ENCODE measurements at regions not wholly inside any gene's neighbourhood (a gene's known extent, or its start where the extent isn't known, plus 50 kb on each side); places are given as distances from the start of the nearest gene placed in this dataset.
"Not testable (repeated sequence)": the region's sequence is repeated elsewhere in the genome, so short reads cannot be mapped to it uniquely, and the experiment has no call there.

DNA sequence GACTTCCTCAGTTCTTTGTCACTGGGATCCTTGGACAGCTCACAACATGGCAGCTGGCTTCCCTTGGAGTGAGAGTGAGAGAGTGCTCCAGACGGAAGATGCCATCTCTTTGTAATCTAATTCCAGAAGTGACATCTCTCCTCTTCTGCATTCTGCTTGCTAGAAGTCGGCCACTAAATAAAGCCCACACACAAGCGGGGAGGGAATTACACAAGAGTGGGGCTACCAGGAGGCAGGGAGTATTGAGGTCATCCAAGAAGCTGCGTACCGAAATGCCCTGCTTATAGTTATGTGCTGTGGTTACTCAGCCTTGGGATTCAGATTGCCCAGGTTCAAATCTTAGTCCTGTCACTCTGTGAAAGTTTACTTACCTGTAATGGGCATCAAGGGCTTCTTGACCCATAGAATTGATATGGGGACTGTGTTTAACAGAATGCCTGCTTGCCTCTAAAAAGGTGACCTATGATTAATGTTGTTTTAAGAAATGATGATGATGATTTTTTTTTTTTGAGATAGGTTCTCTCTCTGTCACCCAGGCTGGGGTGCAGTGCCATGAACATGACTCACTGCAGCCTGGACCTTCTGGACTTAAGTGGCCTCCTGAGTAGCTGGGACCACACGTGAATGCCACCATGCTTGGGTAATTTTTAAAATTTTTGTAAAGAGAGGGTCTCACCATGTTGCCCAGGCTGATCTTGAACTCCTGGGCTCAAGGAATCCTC, 120.9 kb upstream of the HS3ST2 start:
- no peaks in the 10 kb centered on the region for H3K4me1 ChIP-seq (ENCODE audit: control extremely low read depth in 1 of 4, control insufficient read depth in 4 of 4, insufficient read depth in 4 of 4, low read length in 3 of 4)
- POLR2A ChIA-PET = interaction anchor here (0.6 kb wide), 1 partner anchor 1906 kb away, joined by 3 read pairs; no protein-coding TSS in a partner anchor
- peaks cover 0 to 9% (median 5%) of the 10 kb centered on the region in 5 experiments for H3K27me3 ChIP-seq (replicated peaks in 2 of 5; ENCODE audit: control insufficient read depth in 4 of 5, insufficient read depth in 5 of 5, low read length in 4 of 5)
- WGBS (ENCODE audit: insufficient coverage) = 95% methylated on average over 6 of the region's 6 CpGs
- H3K27ac ChIP-seq (ENCODE audit: insufficient read depth in 1 of 2, low read depth in 1 of 2, low read length in 2 of 2, poor library complexity in 1 of 2, severe bottlenecking in 2 of 2) = no peak overlapping the region
- H3K4me3 ChIP-seq (ENCODE audit: control insufficient read depth in 1 of 7, extremely low read depth in 1 of 7, insufficient read depth in 4 of 7, low read depth in 2 of 7, low read length in 6 of 7) = no peak overlapping the region
- no peak for DNase-seq
- H3K9me3 ChIP-seq (ENCODE audit: control extremely low read depth in 1 of 5, control insufficient read depth in 4 of 5, insufficient read depth in 2 of 5, low read depth in 1 of 5, low read length in 4 of 5) = no peaks in the 10 kb centered on the region
- CTCF ChIA-PET = interaction anchor here (1.9 kb wide), 1 partner anchor 9 kb away, joined by 4 read pairs; no protein-coding TSS in a partner anchor
- H3K36me3 ChIP-seq (ENCODE audit: control insufficient read depth in 4 of 4, insufficient read depth in 4 of 4, low read length in 3 of 4) = no peaks in the 10 kb centered on the region

DNA sequence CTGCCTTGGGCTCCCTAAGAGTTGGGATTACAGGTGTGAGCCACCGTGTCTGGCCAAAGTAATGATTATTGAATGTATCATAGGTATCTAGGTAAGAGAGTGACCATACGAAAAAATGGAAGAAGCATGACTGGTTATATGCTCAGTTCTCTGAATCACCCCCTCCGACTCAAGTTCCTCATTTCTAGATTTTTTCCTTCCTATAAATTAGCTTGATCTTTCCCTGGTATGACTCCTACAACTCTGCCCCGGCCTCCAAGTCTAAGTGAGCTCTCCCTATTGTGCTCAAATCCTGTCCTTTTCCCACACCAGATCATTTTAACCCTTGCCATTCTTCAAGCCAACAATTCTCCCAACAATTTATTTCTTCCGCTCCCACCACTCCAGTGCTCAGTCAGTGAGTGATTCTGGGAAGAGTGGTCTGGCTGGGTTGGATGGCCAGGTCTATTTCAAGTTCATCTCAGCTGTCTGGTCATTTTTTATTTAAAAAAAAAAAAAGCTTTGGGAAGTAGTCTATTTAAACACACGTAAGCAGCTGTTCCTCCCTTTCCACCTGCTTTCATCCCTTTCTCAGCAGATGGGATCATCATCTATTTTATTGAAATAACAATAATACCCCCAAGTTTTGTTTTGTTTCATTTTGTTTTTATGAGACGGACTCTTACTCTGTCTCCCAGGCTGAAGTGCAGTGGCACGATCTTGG, 120.2 kb upstream of the HS3ST2 start:
- DNase-seq = peak in 2 of 3 donors; percentile 41 to 44
- peaks cover 0 to 9% (median 5%) of the 10 kb centered on the region in 5 experiments for H3K27me3 ChIP-seq (replicated peaks in 2 of 5; ENCODE audit: control insufficient read depth in 4 of 5, insufficient read depth in 5 of 5, low read length in 4 of 5)
- no peak overlapping the region for H3K27ac ChIP-seq (ENCODE audit: insufficient read depth in 1 of 2, low read depth in 1 of 2, low read length in 2 of 2, poor library complexity in 1 of 2, severe bottlenecking in 2 of 2)
- no peak overlapping the region for H3K4me3 ChIP-seq (ENCODE audit: control insufficient read depth in 1 of 7, extremely low read depth in 1 of 7, insufficient read depth in 4 of 7, low read depth in 2 of 7, low read length in 6 of 7)
- H3K4me1 ChIP-seq (ENCODE audit: control extremely low read depth in 1 of 4, control insufficient read depth in 4 of 4, insufficient read depth in 4 of 4, low read length in 3 of 4) = no peaks in the 10 kb centered on the region
- CTCF ChIA-PET = interaction anchor here (1.9 kb wide), 1 partner anchor 10 kb away, joined by 4 read pairs; no protein-coding TSS in a partner anchor
- H3K9me3 ChIP-seq (ENCODE audit: control extremely low read depth in 1 of 5, control insufficient read depth in 4 of 5, insufficient read depth in 2 of 5, low read depth in 1 of 5, low read length in 4 of 5) = no peaks in the 10 kb centered on the region
- POLR2A ChIA-PET = interaction anchor here (0.6 kb wide), 1 partner anchor 1905 kb away, joined by 3 read pairs; no protein-coding TSS in a partner anchor
- H3K36me3 ChIP-seq (ENCODE audit: control insufficient read depth in 4 of 4, insufficient read depth in 4 of 4, low read length in 3 of 4) = no peaks in the 10 kb centered on the region
- WGBS (ENCODE audit: insufficient coverage) = 53% methylated on average over 6 of the region's 8 CpGs

GRCh38 chr16:22694887-22695382, 119.0 kb upstream of the HS3ST2 start:
- no peak for DNase-seq
- WGBS (ENCODE audit: insufficient coverage) = 92% methylated on average over 6 of the region's 6 CpGs
- CTCF ChIA-PET = no interaction called here
- H3K36me3 ChIP-seq (ENCODE audit: control insufficient read depth in 4 of 4, insufficient read depth in 4 of 4, low read length in 3 of 4) = no peaks in the 10 kb centered on the region
- H3K27ac ChIP-seq (ENCODE audit: insufficient read depth in 1 of 2, low read depth in 1 of 2, low read length in 2 of 2, poor library complexity in 1 of 2, severe bottlenecking in 2 of 2) = no peak overlapping the region
- H3K9me3 ChIP-seq (ENCODE audit: control extremely low read depth in 1 of 5, control insufficient read depth in 4 of 5, insufficient read depth in 2 of 5, low read depth in 1 of 5, low read length in 4 of 5) = no peaks in the 10 kb centered on the region
- peaks cover 0 to 9% (median 5%) of the 10 kb centered on the region in 5 experiments for H3K27me3 ChIP-seq (replicated peaks in 2 of 5; ENCODE audit: control insufficient read depth in 4 of 5, insufficient read depth in 5 of 5, low read length in 4 of 5)
- no peaks in the 10 kb centered on the region for H3K4me1 ChIP-seq (ENCODE audit: control extremely low read depth in 1 of 4, control insufficient read depth in 4 of 4, insufficient read depth in 4 of 4, low read length in 3 of 4)
- POLR2A ChIA-PET = no interaction called here
- H3K4me3 ChIP-seq (ENCODE audit: control insufficient read depth in 1 of 7, extremely low read depth in 1 of 7, insufficient read depth in 4 of 7, low read depth in 2 of 7, low read length in 6 of 7) = no peak overlapping the region

DNA sequence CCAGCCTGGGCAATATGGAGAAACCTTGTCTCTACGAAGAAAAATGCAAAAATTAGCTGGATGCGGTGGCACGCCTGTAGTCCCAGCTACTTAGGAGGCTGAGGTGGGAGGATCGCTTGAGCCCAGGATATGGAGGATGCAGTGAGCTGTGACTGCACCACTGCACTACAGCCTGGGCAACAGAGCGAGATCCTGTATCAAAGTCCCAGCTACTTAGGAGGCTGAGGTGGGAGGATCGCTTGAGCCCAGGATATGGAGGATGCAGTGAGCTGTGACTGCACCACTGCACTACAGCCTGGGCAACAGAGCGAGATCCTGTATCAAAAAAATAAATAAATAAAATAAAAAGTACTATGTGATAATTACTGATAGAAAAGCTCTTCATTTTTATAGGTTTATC, 118.2 kb upstream of the HS3ST2 start:
- H3K4me3 ChIP-seq (ENCODE audit: control insufficient read depth in 1 of 7, extremely low read depth in 1 of 7, insufficient read depth in 4 of 7, low read depth in 2 of 7, low read length in 6 of 7); H3K36me3 ChIP-seq (ENCODE audit: control insufficient read depth in 4 of 4, insufficient read depth in 4 of 4, low read length in 3 of 4); DNase-seq; H3K9me3 ChIP-seq (ENCODE audit: control extremely low read depth in 1 of 5, control insufficient read depth in 4 of 5, insufficient read depth in 2 of 5, low read depth in 1 of 5, low read length in 4 of 5); H3K27ac ChIP-seq (ENCODE audit: insufficient read depth in 1 of 2, low read depth in 1 of 2, low read length in 2 of 2, poor library complexity in 1 of 2, severe bottlenecking in 2 of 2); H3K27me3 ChIP-seq (replicated peaks in 2 of 5; ENCODE audit: control insufficient read depth in 4 of 5, insufficient read depth in 5 of 5, low read length in 4 of 5); POLR2A ChIA-PET; H3K4me1 ChIP-seq (ENCODE audit: control extremely low read depth in 1 of 4, control insufficient read depth in 4 of 4, insufficient read depth in 4 of 4, low read length in 3 of 4): not testable (repeated sequence)
- CTCF ChIA-PET = interaction anchor here (0.8 kb wide), 1 partner anchor 1129 kb away, joined by 3 read pairs; no protein-coding TSS in a partner anchor
- 85% methylated on average over 4 of the region's 7 CpGs for WGBS (ENCODE audit: insufficient coverage)

DNA sequence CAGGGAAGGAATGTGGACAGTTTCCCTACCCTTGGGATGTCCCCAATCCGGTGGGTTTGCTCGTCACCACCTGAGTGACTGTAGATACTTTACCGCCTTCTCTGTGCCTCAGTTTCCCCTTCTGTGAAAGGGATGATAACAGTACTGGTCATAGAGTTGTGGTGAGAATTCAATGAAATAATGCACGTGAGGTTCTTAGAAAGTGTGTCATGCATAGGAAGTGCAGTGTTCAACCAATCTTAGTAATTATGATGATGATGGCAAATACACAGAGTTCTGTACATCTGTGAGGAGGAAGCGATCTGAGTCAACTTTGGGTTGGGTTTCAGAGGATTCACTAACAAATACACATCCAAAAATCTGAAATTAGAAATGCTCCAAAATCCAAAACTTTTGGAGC, 114.6 kb upstream of the HS3ST2 start:
- Histone ChIP-seq H3K27ac (ENCODE audit: insufficient read depth in 1 of 2, low read depth in 1 of 2, low read length in 2 of 2, poor library complexity in 1 of 2, severe bottlenecking in 2 of 2) (no peak overlapping the region), H3K27me3 (replicated peaks in 2 of 5; ENCODE audit: control insufficient read depth in 4 of 5, insufficient read depth in 5 of 5, low read length in 4 of 5) (peaks cover 0 to 6% (median 2%) of the 10 kb centered on the region in 5 experiments), H3K9me3 (ENCODE audit: control extremely low read depth in 1 of 5, control insufficient read depth in 4 of 5, insufficient read depth in 2 of 5, low read depth in 1 of 5, low read length in 4 of 5) (peaks cover 0 to 2% (median 0%) of the 10 kb centered on the region in 5 experiments), H3K4me1 (ENCODE audit: control extremely low read depth in 1 of 4, control insufficient read depth in 4 of 4, insufficient read depth in 4 of 4, low read length in 3 of 4) (no peaks in the 10 kb centered on the region), H3K36me3 (ENCODE audit: control insufficient read depth in 4 of 4, insufficient read depth in 4 of 4, low read length in 3 of 4) (no peaks in the 10 kb centered on the region), H3K4me3 (ENCODE audit: control insufficient read depth in 1 of 7, extremely low read depth in 1 of 7, insufficient read depth in 4 of 7, low read depth in 2 of 7, low read length in 6 of 7) (no peak overlapping the region)
- POLR2A ChIA-PET = interaction anchor here (0.8 kb wide), 1 partner anchor 1118 kb away, joined by 3 read pairs; no protein-coding TSS in a partner anchor
- 92% methylated on average over 4 of the region's 5 CpGs for WGBS (ENCODE audit: insufficient coverage)
- CTCF ChIA-PET = no interaction called here
- DNase-seq = no peak

DNA sequence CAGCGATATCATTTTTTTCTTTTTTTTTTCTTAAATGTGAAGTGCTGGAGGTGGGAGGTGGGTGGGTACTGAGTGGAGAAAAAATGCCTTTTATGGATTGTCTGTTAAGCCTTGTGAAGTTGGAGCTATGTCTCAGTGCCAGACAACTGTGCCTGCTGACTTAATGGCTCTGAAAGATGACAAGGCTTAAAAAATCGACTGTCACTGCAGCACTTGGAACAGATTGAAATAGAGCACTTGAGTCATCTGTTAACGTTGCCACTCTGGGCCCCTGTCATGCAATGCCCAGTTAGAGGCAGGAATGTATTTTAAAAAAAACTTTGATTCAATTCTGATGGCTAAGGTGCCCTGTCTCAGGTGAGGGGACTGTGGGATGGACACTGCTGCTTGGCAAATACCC, 108.2 kb upstream of the HS3ST2 start:
- H3K27ac ChIP-seq (ENCODE audit: insufficient read depth in 1 of 2, low read depth in 1 of 2, low read length in 2 of 2, poor library complexity in 1 of 2, severe bottlenecking in 2 of 2) = no peak overlapping the region
- peaks cover 0 to 8% (median 0%) of the 10 kb centered on the region in 5 experiments for H3K27me3 ChIP-seq (replicated peaks in 2 of 5; ENCODE audit: control insufficient read depth in 4 of 5, insufficient read depth in 5 of 5, low read length in 4 of 5)
- 83% methylated on average over 3 of the region's 3 CpGs for WGBS (ENCODE audit: insufficient coverage)
- CTCF ChIA-PET = interaction anchor here (1.3 kb wide), 1 partner anchor 14 kb away, joined by 3 read pairs; no protein-coding TSS in a partner anchor
- DNase-seq = no peak
- H3K36me3 ChIP-seq (ENCODE audit: control insufficient read depth in 4 of 4, insufficient read depth in 4 of 4, low read length in 3 of 4) = no peaks in the 10 kb centered on the region
- H3K9me3 ChIP-seq (ENCODE audit: control extremely low read depth in 1 of 5, control insufficient read depth in 4 of 5, insufficient read depth in 2 of 5, low read depth in 1 of 5, low read length in 4 of 5) = no peaks in the 10 kb centered on the region
- POLR2A ChIA-PET = no interaction called here
- no peaks in the 10 kb centered on the region for H3K4me1 ChIP-seq (ENCODE audit: control extremely low read depth in 1 of 4, control insufficient read depth in 4 of 4, insufficient read depth in 4 of 4, low read length in 3 of 4)
- H3K4me3 ChIP-seq (ENCODE audit: control insufficient read depth in 1 of 7, extremely low read depth in 1 of 7, insufficient read depth in 4 of 7, low read depth in 2 of 7, low read length in 6 of 7) = no peak overlapping the region

DNA sequence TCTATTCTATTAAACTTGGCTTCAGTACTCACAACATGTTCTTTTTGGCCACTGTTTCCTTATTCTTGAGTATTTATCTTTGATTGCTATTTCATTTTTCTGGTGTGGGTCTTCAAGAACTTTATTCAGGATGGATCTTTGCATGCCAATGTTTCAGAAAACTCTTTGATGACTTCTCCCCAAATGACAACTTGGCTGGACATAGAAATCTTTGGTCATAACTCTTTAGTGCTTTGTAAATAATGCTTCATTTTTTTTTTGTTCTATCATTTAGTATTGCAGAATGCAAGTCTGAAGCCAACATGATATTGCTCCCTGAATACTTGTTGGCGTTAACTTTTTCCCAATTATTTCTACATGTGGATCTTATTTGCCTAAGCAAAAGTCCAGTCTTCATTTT, 103.6 kb upstream of the HS3ST2 start:
- no CpG with 5 or more reads among the region's 1 CpG for WGBS (ENCODE audit: insufficient coverage)
- ChIA-PET CTCF (no interaction called here), POLR2A (no interaction called here)
- Histone ChIP-seq H3K4me3 (ENCODE audit: control insufficient read depth in 1 of 7, extremely low read depth in 1 of 7, insufficient read depth in 4 of 7, low read depth in 2 of 7, low read length in 6 of 7) (no peak overlapping the region), H3K9me3 (ENCODE audit: control extremely low read depth in 1 of 5, control insufficient read depth in 4 of 5, insufficient read depth in 2 of 5, low read depth in 1 of 5, low read length in 4 of 5) (peaks cover 0 to 30% (median 10%) of the 10 kb centered on the region in 5 experiments), H3K27ac (ENCODE audit: insufficient read depth in 1 of 2, low read depth in 1 of 2, low read length in 2 of 2, poor library complexity in 1 of 2, severe bottlenecking in 2 of 2) (no peak overlapping the region), H3K4me1 (ENCODE audit: control extremely low read depth in 1 of 4, control insufficient read depth in 4 of 4, insufficient read depth in 4 of 4, low read length in 3 of 4) (no peaks in the 10 kb centered on the region), H3K27me3 (replicated peaks in 2 of 5; ENCODE audit: control insufficient read depth in 4 of 5, insufficient read depth in 5 of 5, low read length in 4 of 5) (peaks cover 0 to 2% (median 0%) of the 10 kb centered on the region in 5 experiments), H3K36me3 (ENCODE audit: control insufficient read depth in 4 of 4, insufficient read depth in 4 of 4, low read length in 3 of 4) (no peaks in the 10 kb centered on the region)
- no peak for DNase-seq
